IMR-90 (cell line): ENCODE measurements at regions not wholly inside any gene's neighbourhood (a gene's known extent, or its start where the extent isn't known, plus 50 kb on each side); places are given as distances from the start of the nearest gene placed in this dataset.

Experiments used
- BHLHE40 ChIP-seq: fragments of 150-350 bp; IDR thresholded peaks from 2 replicates; pipeline ENCODE4 v1.6.1; 2016; ENCODE audit warnings: mild to moderate bottlenecking, low read depth, low read length
- CHD1 ChIP-seq: IDR thresholded peaks from 2 replicates; pipeline ENCODE4 v1.6.1; 2012; ENCODE audit warnings: low read depth, low read length, improper control_type of control experiment
- CTCF ChIP-seq: conservative IDR thresholded peaks from 2 replicates; pipeline ENCODE4 v1.5.1; 2012; ENCODE audit warnings: mild to moderate bottlenecking, low read depth, low read length, improper control_type of control experiment
- MAFK ChIP-seq: IDR thresholded peaks from 2 replicates; pipeline ENCODE4 v1.6.1; 2012; ENCODE audit warnings: low read depth, low read length, improper control_type of control experiment
- MAZ ChIP-seq: IDR thresholded peaks from 2 replicates; pipeline ENCODE4 v1.6.1; 2012; ENCODE audit warnings: low read depth, mild to moderate bottlenecking, low read length, improper control_type of control experiment, moderate library complexity, borderline replicate concordance
- MXI1 ChIP-seq: IDR thresholded peaks from 2 replicates; pipeline ENCODE4 v1.6.1; 2012; ENCODE audit warnings: low read depth, mild to moderate bottlenecking, low read length, moderate library complexity, borderline replicate concordance
- POLR2A ChIP-seq: IDR thresholded peaks from 2 replicates; pipeline ENCODE4 v1.6.1; 2012; ENCODE audit warnings: mild to moderate bottlenecking, low read depth, low read length
- RAD21 ChIP-seq: IDR thresholded peaks from 2 replicates; pipeline ENCODE4 v1.6.1; 2012; ENCODE audit warnings: low read length, improper control_type of control experiment
- RCOR1 ChIP-seq: IDR thresholded peaks from 2 replicates; pipeline ENCODE4 v1.6.1; 2012; ENCODE audit warnings: mild to moderate bottlenecking, low read length, improper control_type of control experiment; ENCODE audit not compliant: insufficient replicate concordance
- RFX5 ChIP-seq: IDR thresholded peaks from 2 replicates; pipeline ENCODE4 v1.8.0; 2012; ENCODE audit warnings: low read depth, mild to moderate bottlenecking, low read length, moderate library complexity
- USF2 ChIP-seq: fragments of 150-350 bp; IDR thresholded peaks from 2 replicates; pipeline ENCODE4 v1.6.1; 2017; ENCODE audit warnings: mild to moderate bottlenecking, antibody characterized with exemption, low read length, low read depth
- TF ChIP-seq, protein P1 (sequence below): fragments of 150-350 bp; IDR thresholded peaks from 2 replicates; pipeline ENCODE4 v1.6.1; 2016; ENCODE audit warnings: low read depth, mild to moderate bottlenecking, low read length, moderate library complexity, borderline replicate concordance

- no peak for TF ChIP-seq CTCF
- TF ChIP-seq POLR2A = no peak
- no peak for TF ChIP-seq RAD21
- TF ChIP-seq RFX5 = no peak
- no peak for TF ChIP-seq USF2
- no peak for TF ChIP-seq RCOR1
- TF ChIP-seq BHLHE40 = no peak
- no peak for TF ChIP-seq MXI1
- TF ChIP-seq MAFK = no peak
- TF ChIP-seq CHD1 = no peak
- TF ChIP-seq, protein P1, sequence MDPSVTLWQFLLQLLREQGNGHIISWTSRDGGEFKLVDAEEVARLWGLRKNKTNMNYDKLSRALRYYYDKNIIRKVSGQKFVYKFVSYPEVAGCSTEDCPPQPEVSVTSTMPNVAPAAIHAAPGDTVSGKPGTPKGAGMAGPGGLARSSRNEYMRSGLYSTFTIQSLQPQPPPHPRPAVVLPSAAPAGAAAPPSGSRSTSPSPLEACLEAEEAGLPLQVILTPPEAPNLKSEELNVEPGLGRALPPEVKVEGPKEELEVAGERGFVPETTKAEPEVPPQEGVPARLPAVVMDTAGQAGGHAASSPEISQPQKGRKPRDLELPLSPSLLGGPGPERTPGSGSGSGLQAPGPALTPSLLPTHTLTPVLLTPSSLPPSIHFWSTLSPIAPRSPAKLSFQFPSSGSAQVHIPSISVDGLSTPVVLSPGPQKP = no peak
- TF ChIP-seq MAZ = no peak
Measured at GRCh38 chr11:71307811-71308645, 55.7 kb upstream of the SHANK2 start.
